ENCODE measurements at regions not wholly inside any gene's neighbourhood (a gene's known extent, or its start where the extent isn't known, plus 50 kb on each side); places are given as distances from the start of the nearest gene placed in this dataset.
"Not testable (repeated sequence)": the region's sequence is repeated elsewhere in the genome, so short reads cannot be mapped to it uniquely, and the experiment has no call there.

DNA sequence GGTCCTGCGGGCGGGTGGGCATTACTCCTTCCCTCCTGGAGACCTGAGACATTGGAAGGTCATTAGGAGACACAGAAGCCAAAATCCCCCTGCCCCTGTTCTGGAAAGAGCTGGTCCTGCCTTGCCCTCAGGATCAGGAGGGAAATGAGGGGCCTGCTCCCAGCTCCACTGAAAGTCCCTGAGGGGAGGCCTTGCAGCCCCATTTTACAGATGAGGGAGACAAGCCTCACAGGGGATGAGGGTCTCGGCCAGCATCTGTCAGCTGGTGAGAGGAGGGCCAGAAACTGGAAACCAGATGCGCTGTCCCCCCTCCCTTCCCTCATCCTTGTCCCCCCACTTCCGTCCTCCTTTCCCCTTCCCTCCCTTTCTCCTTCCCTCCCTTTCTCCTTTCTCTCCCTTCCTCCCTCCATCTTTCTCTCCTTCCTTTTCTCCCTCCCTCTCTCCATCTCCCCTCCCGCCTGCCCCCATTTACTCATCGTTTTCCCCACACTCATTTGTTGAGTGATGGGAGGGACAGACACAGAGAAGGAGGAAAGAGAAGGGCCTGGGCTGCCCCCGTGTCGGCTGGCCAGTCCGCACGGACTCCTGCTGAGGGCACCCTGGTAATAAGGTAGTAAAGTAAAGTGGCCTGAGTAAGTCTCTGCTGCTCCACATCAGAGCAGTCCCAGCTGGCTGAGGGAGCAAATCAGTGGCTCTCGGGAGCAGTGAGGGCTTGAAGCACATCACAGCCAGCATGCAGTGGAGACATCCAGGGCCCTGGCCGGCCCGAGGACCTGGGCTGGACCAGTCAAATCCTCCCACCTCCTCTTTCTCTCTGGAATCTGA, 112.4 kb upstream of the ALDH1A3 start:
- no peak for DNase-seq (ENCODE audit: low read depth, low spot score)

DNA sequence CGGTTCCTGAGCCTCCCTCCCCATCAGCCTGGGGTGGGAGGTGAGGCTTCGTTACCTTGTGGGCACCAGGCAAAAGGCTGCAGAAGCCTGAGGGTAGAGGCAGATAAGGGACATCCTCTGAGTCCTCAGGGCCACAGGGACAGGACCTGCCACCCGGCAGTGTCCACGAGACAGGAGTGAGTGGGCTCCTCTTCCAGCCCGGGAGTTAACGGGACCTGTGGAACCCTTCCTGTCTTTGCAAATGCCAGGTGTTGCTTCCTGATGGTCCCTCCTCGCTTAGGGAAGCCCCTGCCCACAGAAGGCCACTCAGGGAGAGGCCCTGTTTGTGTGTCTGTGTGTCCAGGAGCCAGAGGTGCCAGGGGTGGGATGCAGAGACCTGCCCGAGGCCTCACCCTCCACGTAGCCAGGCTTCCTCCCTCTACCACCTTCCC, 111.1 kb upstream of the ALDH1A3 start:
- DNase-seq (ENCODE audit: low read depth, low spot score): no peak

DNA sequence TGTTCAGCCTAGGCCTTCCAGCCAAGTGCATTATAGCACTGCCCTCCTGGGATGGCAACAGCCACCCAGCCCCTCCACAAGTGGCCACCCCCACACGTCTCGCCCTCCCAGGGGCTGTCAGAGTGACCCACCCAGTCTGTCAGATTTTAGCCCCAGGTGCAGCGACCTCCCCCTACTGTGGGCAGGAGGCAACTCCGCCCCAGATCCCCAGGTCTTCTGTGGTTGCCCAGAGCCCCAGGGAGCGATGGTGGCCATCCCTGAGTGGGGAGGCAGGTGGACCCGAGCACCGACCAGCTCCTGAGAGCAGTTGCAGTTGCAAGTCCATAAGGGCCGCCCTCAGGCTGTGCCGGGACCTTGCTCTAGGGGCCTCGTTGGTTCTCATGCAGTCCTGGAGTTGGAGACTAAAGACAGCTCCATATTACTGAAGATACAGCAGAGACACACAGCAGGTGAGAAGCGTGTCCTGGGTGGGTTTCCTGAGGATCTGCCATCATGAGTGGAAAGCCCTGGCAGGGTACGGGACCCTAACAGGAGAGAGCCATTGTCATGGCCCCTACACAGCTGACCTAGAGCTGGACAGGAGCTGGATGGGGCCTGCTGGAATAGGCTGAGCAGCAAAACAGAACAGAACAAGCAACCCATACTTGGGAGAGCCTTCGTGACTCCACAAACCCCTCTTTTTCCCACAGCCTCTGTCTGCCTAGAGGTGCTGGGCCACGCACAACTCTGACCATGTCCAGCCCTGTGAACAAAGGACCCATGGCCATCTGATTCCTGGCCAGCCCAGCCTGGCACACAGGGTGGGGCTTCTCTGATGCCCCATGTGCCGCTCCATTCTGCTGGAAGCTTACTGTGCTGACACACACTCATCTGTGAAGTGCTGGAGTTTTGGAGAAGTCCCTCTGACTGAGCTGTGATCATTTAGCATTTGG, 110.3 kb upstream of the ALDH1A3 start:
- DNase-seq (ENCODE audit: low read depth, low spot score): no peak

DNA sequence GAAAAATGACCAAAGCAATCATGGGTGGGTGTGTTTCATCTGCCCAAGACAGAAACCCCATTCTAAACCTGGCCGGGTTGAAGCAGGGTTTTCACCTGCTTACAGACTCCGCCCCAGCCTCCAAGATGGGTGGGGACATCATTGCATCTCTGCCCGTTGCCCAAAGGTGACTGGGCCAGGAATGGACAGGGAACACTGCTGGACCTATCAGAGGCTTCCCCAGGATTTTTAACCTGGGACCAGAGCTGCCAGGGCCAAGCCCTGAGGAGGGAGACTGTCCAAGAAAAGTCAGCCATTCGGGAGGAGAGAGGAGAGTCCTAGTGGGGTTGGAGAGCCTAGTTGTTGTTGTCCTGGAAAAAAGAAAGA, 109.7 kb upstream of the ALDH1A3 start:
- DNase-seq (ENCODE audit: low read depth, low spot score): no peak

DNA sequence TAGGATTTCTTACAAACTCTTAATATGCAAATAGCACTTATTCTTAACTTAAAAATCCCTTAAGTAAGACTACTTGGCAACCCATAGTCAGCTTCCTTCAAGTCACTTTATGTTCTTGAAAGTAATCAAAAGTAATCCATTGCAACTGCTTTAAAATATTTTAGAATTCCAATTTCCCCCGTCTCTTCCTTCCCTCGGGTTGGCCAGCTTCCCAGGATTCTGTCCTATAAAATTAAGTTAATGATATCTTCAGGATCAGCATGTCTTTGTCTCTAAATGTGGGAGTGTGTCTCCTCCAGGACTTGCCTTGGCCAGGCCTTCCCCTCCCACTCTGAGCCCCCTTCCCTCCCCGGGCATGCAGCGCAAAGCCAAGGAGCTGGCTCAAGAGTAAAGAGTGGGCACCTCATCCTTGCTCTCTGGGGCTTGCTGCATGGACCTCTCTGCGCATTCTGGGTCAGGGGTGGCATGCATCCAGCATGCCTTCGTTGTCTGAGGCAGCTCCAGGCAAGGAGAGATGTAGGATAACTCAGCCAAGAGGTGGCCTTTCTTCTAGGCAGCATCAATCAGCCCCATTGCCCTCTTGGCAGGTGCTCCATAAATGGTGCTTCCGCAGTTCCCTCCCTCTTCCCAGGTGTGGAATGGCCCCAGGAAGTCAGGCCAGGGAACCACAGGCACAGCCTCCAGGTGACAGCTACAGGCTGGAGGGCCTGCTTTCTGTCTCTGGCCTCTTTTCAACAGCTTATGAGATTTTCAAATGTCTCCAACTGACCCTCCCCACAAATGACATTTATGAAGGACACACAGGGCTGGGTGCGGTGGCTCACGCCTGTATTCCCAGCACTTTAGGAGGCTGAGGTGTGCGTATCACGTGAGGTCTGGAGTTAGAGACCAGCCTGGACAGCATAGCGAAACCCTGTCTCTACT, 108.7 kb upstream of the ALDH1A3 start:
- no peak for DNase-seq (ENCODE audit: low read depth, low spot score)

DNA sequence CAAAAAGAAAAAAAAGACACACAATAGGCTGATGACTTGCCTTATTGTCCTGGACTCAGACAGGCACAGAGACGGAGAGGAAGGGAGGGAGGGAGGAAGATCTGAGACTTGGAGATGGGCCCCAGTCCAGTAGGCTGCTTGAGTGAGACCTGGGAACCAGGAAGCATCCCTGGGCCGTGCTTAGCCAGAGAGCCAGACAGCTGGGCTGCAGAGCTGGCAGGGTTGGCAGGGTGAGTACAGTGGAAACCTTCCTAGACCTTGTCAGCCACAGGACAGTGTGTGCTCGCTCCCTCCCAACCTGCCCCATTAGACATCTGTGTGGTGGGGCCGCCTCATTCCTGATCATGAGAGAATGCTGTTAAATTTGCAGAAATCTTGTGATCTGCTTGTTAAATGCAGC, 107.9 kb upstream of the ALDH1A3 start:
- no peak for DNase-seq (ENCODE audit: low read depth, low spot score)

DNA sequence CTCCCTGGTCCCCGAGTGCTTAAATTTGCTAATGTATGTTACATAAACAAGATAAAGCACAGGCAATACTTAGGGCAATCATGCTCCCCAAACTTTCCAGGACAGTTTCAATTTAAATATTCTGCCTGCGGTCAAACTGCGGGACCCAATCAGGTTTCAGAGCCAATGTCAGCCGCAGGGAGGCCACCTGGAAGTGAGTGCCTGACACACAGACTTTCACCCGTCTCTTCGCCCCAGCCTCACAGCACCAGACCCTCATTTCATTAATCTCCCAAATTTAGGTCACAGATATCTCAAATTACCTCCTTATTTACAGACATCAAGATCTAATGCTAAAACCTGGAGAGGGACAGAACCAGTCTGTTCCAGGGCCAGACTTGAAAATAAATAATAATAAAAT, 107.2 kb upstream of the ALDH1A3 start:
- DNase-seq (ENCODE audit: low read depth, low spot score): no peak

DNA sequence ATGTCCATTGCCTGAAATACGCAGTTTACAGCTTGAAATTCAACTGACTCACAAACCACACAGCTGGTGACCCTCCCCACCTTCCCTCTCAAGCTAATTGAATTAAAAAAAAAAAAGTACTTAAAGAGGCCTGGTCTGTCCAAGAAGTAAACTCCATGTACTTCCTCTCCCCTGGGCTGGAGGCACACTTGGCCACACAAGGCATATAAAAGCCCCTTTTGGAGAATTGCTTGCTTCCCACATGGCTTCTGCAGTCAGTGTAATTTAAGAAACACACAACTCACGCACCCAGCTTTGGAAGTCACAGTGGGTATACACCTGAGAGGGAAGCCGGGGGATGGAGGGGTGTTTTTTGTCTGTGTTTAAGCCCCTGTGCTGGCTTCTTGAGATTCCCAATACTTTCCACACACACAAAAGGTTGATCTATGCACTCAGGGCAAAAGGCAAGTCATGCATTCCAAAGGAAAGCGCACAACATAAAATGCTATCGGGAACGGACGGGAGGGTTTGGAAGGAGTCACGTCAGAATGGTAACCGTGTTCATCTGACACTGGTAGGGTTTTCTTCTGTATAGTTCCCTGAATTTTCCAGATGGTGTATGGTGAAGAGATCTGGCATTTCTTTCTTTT, 106.6 kb upstream of the ALDH1A3 start:
- DNase-seq (ENCODE audit: low read depth, low spot score): no peak

DNA sequence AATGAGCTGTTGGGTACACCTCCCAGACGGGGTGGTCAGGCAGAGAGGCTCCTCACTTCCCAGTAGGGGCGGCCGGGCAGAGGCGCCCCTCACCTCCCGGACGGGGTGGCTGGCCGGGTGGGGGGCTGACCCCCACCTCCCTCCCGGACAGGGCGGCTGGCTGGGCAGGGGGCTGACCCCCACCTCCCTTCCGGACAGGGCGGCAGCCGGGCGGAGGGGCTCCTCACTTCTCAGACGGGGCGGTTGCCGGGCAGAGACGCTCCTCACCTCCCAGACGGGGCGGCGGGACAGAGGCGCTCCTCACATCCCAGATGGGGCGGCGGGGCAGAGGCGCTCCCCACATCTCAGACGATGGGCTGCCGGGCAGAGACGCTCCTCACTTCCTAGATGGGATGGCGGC, 105.6 kb upstream of the ALDH1A3 start:
- DNase-seq (ENCODE audit: low read depth, low spot score): not testable (repeated sequence)

DNA sequence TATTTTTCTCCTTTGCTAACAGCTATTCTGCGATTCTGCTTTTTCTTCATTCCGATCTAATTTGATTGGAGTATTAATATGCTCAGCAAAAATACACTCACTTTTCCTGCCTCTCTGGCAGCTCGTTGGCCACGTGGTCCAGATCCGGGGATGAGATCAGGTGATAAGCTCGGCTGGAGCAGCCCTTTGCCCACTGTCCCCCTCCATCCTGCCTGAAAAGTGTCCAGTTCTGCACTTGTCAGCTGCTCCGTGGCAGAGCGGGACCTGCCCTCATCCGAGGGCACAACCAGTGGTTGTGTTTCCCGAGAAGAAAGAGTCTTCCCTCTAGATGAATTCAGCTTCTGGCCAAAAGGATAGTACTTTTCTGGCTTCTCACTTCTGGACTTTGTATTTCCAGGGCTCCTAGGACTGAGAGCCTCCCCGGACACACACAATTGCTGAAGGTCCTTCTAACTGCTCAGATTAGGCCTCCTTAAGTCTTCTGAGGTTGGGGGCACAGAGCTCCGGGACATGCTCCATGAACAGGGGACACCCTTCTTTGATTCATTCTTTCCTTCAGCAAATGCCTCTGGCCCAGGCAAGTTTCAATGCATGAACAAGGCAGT, 103.9 kb upstream of the ALDH1A3 start:
- DNase-seq (ENCODE audit: low read depth, low spot score): no peak

DNA sequence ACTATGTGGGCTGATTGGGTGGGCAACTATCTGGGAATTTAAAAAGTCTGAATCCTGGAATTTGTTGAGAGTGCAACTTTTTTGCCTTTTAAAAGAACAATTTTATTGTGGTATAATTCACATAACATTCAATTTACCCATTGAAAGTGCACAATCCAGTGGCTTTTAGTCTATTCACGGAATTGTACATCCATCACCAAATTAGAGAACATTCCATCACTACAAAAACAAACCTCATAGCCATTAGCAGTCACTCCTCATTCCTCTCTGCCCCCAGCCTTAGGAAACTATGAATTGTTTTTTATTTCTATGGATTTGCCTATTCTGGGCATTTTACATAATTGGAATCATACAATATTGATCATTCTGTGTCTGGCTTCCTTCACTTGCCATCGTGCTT, 101.8 kb upstream of the ALDH1A3 start:
- no peak for DNase-seq (ENCODE audit: low read depth, low spot score)

DNA sequence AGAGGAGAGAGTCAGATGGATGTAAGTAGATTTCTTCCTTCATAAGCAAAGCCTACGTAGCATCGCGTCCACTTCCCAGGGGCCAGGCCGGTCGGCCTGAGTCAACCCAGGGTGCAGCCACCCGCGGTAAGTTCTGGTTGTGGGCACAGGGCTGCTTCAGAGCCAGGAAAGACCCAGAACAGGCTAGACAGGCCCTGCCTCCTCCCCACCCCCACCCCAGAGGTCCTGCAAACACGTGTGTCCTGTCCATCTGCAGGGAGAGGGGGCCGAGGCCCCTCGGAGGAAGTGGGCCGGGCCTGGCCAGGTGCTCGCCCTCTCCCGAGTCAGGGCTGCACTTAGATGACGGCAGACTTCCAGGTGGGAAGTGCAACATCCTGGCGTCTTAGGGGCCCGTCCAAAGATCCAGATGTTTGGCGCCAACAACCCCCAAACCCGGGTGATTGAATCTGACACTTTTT, 100.8 kb upstream of the ALDH1A3 start:
- no peak for DNase-seq (ENCODE audit: low read depth, low spot score)

DNA sequence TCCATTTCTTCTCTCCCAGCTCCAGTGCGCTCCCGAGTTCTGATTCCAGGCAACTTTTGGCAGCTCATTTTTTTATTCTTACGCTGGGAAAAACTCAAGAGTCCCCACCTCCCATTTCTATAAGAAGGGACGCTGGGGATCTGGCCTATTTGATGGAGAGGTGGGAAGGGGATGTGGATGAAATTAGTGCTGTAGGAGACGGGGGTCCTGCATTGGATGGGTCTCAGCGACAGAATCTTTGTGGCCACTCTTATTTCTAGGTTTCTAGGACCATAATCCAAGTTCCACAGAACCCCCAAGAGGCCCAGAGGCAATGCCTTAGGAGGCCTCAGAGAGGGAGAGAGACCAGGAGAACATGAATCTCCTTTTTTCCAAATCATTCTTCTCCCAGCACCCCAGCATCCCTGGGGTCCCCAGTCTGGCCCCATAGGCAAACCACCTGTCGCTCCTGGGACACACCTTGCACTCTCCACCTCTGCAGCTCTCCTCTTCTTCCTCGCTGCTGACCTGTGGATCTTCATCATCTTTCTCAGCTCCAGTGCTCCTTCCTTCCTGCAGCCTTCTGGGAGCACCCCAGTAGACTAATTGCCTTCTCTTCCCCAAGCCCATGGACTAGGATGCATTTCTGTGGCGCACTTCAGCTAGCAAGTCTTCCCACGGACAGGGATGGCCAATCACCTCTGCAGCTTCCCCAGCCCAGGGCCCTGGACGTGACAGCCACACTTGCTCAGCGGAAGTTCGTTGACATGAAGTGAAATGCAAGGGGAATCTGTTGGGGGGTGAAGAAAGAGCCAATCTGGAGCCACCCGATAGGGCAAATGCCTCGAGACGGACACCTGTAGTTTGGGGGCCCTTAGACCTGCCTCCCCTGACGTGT, 100.1 kb upstream of the ALDH1A3 start:
- DNase-seq (ENCODE audit: low read depth, low spot score): no peak

DNA sequence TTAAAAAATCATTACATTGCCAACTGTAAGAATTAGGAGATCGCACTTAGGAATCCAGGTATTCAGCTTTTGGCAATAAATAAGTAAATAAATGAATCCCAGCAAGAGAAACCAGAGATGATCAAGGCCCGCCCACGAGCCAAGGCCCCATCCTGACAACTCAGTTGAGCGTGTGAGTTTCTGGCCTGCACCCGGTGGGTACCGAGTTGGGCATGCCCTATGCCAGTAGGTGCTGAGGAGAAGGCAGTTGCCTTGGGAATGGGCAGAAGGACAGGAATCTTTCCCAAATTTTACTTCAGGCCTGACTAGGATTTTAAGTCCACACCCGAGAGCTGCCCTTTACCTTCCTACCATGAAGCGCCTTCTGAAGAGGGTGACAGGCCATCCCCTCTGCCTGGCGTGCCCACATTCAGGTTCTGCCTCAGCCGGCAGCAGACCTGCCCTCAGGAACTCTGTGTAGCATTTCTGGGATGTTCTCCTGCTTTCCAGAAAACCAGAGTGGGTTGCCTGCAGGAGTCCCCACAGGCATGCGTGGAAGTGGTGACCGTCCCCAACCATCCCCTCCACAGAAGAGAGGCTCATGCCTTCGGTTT, 99.3 kb upstream of the ALDH1A3 start:
- no peak for DNase-seq (ENCODE audit: low read depth, low spot score)

DNA sequence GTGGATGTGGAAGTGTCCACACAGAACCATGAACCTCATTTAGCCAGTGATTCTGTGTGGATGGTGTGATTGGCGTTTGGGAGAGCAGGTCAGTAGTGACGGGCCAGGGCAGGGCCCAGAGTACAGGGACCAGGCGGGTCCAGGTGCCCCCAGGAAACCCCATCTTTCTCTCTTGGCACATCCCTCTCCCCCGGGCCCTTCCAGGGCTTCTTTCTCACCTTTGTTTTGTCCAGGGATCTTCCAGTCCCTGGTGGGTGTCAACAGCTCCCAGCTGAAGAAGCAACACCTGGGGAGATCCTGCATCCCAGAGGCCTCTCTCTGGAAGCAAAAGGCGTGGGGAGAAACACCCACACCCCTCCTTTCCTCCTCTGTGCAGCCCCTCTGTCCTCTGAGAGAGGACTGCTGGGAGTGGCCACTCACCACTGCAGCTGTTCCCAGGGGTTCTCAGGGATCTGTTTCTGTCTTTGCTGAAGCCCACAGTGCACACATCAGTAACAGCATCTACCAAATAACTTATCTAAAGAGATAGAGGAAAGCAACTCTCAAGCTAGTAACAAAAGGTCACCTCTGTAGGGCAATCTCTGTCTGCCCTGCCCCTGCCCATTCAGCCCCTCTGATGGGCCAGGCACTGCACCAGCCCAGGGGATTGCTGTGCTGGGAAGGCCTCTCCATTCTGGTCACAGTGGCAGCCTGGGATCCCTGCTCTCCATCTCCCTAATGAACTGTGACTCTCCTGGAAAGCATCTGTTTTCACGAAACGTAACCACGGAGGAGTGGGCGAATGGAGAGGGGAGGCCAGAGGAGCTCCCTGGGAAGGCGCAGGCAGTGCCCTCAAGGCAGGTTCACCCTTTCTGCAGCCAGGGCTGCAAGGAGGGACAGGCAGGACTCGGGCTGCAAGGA, 98.3 kb upstream of the ALDH1A3 start:
- DNase-seq (ENCODE audit: low read depth, low spot score): no peak

DNA sequence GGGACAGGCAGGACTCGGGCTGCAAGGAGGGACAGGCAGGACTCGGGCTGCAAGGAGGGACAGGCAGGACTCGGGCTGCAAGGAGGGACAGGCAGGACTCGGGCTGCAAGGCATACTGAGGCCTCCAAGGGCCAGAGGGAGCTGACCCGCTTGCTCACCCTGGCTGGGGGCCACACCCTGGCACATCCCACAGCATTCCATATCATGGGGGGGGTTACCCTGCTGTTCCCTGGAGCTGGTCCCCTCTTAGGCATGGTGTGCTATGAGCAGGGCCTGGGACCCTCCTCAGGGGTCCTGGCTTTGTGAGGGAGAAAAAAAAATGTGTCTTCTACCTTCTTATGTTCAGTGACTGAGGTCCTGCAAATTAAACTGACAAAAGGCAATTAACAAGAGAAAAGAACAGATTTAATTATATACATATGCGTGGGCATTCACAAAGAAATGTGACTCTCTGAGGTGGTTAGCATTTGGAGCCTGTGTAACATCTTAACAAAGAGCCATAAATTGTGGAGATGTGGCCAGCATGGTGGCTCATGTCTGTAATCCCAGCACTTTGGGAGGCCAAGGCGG, 97.6 kb upstream of the ALDH1A3 start:
- no peak for DNase-seq (ENCODE audit: low read depth, low spot score)

DNA sequence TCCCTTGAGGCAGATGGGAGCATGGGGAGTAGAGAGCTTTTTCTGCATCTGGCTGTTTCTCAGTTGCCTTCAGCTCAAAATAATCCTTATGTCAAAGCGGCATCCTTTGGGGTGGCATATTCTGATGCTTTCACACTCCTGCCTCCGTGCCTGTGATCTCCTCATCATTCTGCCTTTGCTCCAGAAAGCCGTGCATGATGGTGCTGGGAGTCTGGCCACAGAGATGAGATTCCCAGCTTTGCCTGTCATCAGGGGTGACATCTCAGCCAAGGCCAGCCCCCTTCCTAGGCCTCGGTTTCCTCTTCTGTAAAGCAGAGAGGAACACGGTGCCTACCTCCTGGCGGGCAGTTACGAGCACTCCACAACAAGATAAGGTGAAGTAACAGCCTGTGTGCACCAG, 96.3 kb upstream of the ALDH1A3 start:
- DNase-seq (ENCODE audit: low read depth, low spot score): no peak

Data from brain pericyte (primary cell).